NCI-H2029 (cell line): ENCODE measurements at regions not wholly inside any gene's neighbourhood (a gene's known extent, or its start where the extent isn't known, plus 50 kb on each side); places are given as distances from the start of the nearest gene placed in this dataset.
"Not testable (repeated sequence)": the region's sequence is repeated elsewhere in the genome, so short reads cannot be mapped to it uniquely, and the experiment has no call there.

Experiments used
- DNase-seq: peaks from one replicate; lab custom pipeline; 2025; lab: John Stamatoyannopoulos, UW

DNA sequence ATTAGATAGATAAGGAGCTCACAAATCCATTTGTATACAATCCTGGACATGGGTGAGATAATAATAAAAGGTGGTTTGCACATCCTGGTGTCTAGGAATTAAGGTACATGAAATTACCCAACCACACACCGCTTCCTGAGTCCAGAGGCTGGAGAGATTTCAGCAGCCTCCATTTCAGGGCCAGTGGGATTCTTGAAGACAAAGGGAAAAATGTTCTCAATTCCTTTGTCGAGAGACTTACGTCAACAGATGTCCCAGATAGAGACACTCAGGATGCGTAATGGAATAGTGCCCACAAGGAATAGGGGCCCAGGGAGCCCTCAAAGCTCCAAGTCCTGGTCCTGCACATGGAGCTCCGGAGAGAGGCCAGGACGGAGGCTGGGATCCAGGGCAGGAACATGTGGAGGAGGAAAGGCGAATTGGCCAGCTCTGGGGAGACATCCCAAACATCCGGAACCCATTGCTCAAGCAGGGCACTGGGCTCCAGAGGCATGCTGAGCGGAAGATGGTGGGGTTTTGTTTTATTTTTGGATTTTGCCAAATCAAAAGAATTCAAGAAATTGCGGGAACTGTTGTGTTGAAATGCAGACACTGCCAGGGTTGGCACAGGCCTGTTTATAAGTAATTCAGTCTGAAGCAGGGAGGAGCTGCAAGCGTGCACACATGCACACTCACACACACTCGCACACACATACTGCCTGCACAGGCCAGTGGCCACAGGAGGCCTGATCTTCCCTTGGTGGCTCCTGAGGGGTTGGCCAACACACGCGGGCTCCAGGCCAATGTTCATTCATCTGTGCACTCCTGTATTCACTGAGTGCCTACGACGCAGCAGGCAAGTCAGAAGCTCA, 97.2 kb downstream of the NOG start:
- peak; percentile 22 for DNase-seq

DNA sequence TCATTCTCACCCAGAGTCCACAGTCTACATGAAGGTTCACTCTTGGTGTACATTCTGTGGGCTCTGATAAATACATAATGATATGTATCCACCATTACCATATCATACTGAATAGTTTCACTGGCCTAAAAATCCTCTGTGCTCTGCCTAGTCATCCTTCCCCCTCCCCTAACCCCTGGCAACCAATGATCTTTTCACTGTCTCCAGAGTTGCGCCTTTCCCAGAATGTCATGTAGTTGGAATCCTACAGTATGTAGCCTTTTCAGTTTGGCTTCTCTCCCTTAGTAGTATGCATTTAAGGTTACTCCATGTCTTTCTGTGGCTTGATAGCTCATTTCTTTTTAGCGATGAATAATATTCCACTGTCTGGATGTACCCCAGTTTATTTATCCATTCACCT, 101.3 kb downstream of the NOG start:
- no peak for DNase-seq

DNA sequence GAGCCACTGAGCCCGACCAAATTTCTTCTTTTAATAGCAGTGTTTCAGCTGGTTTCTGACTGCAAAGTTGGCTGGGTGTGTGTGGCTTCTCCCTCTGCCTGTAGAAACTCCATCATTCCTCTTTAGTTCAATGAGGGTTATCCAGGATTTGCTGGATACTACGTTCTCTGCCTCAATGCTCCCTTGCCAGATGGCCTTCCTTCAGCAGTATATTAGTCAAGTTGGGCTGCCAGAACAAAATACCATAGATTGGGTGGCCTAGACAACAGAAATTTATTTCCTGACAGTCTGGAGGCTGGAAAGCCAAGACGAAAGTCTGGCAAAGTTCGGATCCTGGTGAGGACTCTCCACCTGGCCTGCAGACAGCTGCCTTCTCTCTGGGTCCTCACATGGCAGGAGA, 103.7 kb downstream of the NOG start:
- DNase-seq = no peak

- peak; percentile 61 for DNase-seq
Measured at GRCh38 chr17:56699186-56699894, 105.8 kb downstream of the NOG start.

DNA sequence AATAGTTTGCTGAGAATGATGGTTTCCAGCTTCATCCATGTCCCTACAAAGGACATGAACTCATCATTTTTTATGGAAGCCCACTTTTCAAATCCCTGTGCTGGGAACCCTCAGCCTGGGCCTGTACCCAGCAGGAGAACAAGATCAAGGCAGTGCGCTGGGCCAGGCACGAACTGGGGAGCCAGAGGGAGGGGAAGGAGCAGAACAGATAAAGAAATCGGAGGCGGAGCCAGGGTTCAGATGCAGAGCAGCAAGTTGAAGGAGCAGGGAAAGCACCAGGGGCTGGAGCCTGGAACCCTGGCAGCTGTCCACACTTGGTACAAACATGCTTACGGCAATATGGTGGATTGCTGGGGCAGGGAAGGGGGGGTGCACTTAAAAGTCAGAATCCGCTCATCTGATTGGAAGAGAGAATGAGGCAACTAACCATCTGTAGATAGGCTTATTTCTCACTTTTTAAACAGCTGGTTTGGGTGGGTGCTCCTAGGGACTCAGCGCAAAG, 107.5 kb downstream of the NOG start:
- no peak for DNase-seq

DNA sequence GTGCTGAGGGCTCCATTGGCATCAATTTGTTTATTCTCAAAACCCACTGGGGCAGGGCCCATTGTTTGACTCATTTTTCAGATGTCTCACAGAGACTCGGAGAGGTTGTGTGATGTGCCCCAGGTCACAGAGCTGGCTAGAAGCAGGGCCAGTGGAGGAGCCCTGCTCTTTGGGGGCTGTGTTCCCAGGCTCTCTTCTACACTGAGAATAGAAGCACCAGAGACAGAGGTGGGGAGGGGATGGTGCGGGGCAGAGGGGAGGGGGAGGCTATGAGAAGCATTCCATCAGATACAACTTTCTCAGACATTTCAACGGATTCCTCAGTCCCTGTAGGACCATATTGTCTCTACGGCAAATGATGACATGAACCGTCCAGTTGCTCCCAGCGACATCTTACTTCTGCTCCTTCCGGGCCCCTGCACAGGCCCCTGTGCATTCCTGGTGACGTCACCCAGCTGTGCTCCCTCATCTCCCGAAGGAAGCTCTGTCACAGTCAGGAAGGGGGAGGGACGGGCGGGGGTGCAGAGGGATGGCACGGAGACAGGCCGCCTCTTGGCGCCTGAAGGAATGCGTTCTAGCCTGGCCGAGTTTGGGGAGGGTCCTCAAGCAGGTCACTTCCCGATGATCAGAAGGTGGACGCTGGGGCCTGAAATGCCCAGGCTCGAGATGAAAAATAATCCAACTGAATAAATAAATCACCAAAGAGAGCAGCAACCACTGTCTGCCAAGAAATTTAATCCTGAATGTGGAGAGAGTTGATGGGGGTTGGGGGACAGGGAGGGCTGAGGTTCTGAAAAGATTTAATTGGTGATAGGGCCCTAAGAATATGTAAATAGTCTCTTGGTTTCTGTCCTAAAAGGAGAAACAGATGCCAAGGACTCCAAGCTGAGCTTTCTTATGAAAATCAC, 114.1 kb downstream of the NOG start:
- DNase-seq = no peak

DNA sequence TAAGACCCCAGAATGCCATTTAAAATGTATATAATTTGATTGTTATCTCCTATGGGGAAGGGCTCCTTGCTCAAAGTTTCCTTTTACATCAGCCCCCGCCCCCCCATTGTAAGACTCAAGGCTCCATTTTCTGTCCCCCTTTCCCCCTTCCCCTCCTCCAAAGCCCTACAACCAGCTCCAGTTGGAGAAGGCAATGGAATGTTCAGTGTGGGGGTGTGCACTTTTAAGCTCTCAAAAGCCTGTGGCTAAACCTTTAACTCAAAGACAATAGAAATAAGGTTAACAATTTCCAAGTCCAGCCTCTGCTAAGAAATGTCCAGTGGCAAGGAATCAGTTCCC, 114.7 kb downstream of the NOG start:
- DNase-seq = no peak

DNA sequence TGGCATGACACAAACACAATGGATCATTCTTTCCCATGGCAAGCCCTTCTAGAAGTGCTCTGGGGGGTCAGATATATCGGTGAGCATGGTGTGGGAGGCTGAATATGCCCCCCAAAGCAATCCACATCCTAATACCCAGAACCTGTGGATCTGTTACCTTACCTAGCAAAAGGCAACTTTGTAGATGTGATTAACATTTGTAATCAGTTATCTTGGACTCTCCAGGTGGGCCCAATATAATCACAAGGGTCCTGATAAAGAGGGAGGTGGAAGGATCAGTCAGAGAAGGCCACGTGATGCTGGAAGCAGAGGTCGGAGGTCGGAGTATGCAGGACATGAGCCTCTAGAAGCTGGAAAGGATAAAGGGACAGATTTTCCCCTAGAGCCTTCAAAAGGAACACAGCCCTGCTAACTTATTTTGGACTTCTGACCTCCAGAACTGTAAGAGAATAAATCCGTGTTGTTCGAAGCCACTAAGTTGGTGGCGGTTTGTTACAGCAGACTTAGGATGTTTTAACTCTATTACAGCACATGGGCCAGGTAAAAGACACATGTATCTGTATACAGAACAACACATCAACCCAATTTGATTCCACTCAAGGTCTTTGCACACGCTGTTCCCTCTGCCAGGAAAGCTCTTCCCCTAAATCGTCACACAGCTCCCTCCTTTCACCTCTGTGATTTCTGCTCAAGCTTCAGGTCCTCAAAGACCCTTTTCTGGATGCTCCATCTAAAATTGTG, 115.3 kb downstream of the NOG start:
- no peak for DNase-seq

DNA sequence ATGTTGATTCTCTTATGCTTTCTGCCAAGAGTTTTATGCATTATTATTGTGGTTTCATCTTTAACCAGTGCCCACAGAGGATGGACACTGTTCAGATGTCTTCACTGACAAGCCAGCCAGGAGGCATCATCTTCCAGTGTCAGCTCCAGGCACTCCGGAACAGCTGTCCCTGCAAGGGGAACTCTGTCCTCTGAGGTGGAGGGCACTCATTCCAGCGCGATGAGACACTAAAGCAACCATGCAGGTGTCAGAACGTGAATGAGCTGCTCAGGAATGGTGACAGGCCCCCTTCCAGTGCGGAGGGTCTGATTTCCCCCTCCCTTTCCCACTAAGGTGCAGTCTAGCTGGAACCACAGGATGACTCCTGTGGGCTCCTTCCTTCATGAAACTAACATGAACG, 117.5 kb downstream of the NOG start:
- DNase-seq = no peak

DNA sequence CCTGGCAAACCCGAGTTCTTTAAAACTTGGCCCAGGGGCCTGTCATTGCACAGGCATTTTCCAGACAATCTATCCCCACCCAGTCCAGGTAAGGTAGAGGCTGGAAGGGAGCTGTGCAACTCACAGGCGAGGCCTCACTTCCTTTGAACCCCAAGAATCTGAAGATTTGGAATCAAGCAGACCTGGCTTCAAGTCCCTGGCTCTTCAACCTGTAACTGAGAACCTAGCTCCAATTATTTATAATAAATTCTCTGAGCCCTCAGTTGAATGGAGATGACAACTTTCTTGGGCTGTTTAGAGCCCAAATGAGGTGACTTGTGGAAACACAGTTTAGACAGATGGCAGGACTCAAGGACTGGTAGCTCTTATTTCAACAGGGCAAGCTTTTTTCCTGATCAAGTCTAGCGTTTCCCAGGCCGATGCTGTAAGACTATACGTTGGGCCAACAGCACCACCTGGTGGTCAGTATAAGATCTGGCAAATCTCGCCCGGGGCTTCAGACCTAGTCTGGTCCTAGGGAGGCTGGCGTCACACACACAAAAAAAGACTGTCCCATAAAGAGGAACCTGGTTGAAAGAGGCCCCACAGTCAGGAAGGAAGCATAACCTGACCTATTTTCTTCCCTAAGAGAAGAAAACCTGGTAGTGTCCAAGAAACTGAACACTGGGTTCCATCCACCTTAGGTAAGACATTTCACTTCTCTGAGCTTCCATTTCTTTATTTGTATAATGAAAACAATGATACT, 117.9 kb downstream of the C17orf67 start:
- peak; percentile 25 for DNase-seq

DNA sequence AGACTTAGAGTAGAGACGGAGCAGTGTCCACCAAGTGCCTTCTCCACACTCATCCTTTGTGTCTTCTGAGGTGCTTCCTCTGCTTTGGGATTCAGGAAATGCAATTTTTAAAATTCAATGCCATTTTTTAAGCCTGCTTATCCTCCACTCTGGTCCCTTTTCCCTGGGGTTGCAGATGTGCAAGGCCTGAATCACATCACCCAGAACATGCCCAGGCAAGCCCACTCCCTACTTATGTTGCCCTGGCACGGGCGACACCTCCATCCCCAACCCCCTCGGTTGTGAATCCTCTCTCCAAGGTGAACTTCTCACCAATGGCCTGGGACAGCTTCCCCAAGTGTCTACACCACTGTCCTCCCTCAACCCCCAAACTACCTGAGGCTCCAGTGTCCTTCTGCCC, 116.2 kb downstream of the C17orf67 start:
- DNase-seq = no peak

- DNase-seq = no peak
Measured at GRCh38 chr17:56718515-56718914, 115.2 kb downstream of the C17orf67 start.

DNA sequence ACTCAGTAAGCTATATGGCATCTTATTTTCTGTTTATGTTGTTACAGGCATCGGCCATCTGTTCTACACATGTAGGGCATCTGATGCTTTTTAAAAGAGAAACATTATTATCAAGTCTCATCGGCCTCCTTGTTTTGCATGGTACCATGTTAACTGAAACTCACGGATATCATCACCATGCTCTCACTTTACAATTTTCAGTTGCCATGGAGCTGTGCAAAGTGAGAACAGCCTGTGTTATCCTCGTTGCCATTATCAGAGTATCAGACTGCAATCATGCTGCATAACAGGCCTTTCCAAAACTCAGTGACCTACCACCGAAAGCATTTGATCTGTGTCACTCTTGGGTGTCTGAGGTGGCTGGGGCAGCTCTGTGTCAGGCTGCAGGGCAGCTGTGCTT, 110.3 kb downstream of the C17orf67 start:
- no peak for DNase-seq

DNA sequence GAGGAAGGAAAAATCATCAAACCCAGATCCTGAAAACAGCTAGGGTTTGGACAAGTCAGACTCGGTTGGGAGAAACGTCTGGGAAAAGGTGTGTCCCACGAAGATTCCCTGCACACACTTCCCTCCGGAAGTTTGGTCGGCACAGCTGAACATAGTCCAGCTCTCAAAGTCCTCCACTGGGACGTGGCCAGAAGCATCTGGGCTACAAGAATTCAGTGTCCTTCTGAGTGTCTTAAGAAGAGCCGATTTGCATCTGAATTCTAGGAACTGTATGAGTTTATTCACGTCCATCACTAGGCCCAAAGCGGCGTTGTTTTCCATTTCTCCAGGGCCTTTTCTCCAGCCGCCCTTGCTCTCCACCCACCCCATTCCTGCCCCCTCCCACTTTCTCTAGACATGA, 109.1 kb downstream of the C17orf67 start:
- no peak for DNase-seq

DNA sequence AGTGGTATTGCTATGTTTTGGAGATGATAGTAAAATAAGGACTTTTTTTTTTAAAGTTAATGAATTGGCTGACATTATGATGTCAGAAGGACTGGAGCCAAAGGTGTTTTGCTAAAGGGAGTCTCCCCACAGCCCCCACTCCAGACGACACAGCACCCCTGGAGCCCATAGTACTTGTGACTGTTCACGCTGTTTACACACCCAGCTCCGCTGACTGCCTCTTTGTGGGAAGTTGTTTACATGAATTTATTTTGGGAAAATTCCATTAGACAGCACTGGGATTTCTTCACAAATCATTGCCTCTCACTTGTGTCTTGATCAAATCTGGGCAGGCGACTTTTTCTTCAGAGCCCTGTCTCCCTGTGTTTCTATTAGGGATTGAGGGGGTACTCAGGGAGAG, 108.6 kb downstream of the C17orf67 start:
- no peak for DNase-seq

DNA sequence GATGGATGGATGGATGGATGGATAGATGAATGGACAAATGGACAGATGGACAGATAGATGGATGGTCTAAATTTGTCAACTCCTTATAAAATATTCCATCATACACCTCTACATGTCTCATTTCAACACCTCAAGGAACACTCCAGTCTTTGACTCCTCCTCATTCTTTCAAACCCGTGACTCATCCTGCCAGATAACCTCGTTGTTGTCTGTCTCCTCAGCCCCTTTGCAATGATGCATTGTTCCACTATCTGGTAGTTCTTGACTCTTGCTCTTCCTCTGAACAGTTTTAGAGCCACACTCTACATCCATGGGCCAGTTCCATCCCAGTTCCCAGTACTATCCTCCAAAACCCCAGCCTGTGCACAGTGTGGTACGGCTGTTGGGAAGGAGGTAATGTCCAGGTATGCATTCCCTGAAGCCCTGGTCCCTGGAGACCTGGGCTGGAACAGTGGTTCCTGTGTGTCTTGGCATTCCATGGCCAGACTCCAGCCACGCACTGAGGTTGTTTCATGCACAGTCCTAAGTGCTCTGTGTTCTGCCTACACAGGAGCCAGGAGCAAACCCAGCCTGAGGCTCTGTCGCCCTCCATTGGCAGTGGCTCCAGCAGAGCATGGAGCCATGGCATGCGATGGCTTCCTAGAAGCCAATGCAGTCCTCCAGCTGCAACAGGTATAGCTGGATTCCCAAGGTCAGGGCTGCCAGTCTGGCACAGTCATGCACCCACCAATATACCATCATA, 105.7 kb downstream of the C17orf67 start:
- DNase-seq = no peak

DNA sequence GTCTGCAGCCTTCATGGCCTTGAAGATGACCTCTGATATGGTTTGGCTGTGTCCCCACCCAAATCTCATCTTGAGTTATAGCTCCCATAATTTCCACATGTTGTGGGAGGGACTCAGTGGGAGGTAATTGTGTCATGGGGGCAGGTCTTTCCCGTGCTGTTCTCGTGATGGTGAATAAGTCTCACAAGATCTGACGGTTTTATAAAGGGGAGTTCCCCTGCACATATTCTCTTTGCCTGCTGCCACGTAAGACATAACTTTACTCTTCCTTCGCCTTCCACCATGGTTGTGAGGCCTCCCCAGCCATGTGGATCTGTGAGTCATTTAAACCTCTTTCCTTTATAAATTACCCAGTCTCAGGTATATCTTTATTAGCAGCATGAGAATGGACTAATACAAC, 102.6 kb downstream of the C17orf67 start:
- not testable (repeated sequence) for DNase-seq

DNA sequence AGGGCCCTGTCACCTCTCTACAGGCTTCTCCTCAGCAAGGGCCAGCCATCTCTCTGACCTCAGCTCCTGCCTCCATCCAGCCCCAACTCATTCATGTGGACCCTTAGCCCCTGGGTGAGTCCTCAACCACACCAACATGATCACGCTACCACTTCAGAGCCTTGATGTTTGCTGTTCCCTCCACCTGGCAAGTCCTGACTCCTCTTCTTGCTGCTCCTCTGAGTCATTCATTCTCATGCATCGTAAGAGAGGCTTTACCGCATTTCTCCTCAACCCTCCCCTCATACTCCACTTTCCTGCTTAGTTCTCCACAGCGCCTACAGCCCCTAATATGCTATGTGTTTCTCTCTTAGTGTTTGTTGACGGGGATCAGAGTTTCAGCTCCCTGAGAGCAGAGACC, 99.9 kb downstream of the C17orf67 start:
- no peak for DNase-seq

DNA sequence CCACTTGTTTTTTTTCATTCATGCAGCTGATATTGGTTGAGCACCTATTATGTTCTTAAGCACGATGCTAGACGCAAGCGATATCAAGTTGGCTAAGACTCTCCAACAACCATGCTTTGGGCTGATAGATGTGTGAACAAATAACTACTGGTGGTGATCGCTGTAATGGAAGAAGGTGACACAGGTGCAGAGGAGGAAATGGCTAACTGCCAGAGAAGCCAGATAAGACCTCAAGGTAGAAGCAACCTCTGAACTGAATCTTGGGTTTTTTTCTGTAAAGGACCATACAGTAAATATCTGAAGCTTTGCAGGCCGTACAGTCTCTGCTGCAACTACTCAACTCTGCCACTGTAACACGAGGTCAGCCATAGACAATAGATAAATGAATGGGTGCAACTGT, 97.9 kb downstream of the C17orf67 start:
- no peak for DNase-seq

- no peak for DNase-seq
Measured at GRCh38 chr17:56737421-56738161, 96.1 kb downstream of the C17orf67 start.
